ENCODE measurements at regions not wholly inside any gene's neighbourhood (a gene's known extent, or its start where the extent isn't known, plus 50 kb on each side); places are given as distances from the start of the nearest gene placed in this dataset.

- TF ChIP-seq EZH2phosphoT487 (IDR thresholded peaks at IDR 0.05; ENCODE audit: low read depth) (no peak), CTCF (IDR thresholded peaks at IDR 0.05; ENCODE audit: low read depth, low read length) (no peak)
- H4K20me1 ChIP-seq (ENCODE audit: insufficient read depth, low read length), result no peaks in the 10 kb centered on the region
- H2AFZ ChIP-seq (ENCODE audit: low read depth, low read length), result no peak overlapping the region
- no peak overlapping the region for H3K9ac ChIP-seq (ENCODE audit: low read length)
- H3K4me2 ChIP-seq (ENCODE audit: low read length), result no peak overlapping the region
- H3K9me3 ChIP-seq (ENCODE audit: insufficient read depth, low read length), result no peaks in the 10 kb centered on the region
- H3K27ac ChIP-seq (ENCODE audit: low read length), result no peak overlapping the region
- no peaks in the 10 kb centered on the region for H3K4me1 ChIP-seq (ENCODE audit: low read length)
- H3K27me3 ChIP-seq (ENCODE audit: low read depth, low read length), result no peaks in the 10 kb centered on the region
- H3K79me2 ChIP-seq (ENCODE audit: low read length), result no peaks in the 10 kb centered on the region
- no peaks in the 10 kb centered on the region for H3K36me3 ChIP-seq (replicated peaks; ENCODE audit: low read depth, low read length)
- H3K4me3 ChIP-seq (ENCODE audit: low read length), result no peak overlapping the region
Observed at GRCh38 chr9:108069991-108070390, 580.4 kb upstream of the KLF4 start.

- Histone ChIP-seq H3K4me2 (ENCODE audit: low read length) (no peak overlapping the region), H3K79me2 (ENCODE audit: low read length) (no peaks in the 10 kb centered on the region), H3K4me3 (ENCODE audit: low read length) (no peak overlapping the region)
Observed at GRCh38 chr9:108062680-108063079, 573.1 kb upstream of the KLF4 start.

GRCh38 chr9:108060175-108060574 is 570.6 kb upstream of the KLF4 start:
- Histone ChIP-seq H3K36me3 (replicated peaks; ENCODE audit: low read depth, low read length) (no peaks in the 10 kb centered on the region), H3K9ac (ENCODE audit: low read length) (no peak overlapping the region), H3K79me2 (ENCODE audit: low read length) (no peaks in the 10 kb centered on the region), H3K27me3 (ENCODE audit: low read depth, low read length) (no peaks in the 10 kb centered on the region), H2AFZ (ENCODE audit: low read depth, low read length) (no peak overlapping the region), H3K4me3 (ENCODE audit: low read length) (no peak overlapping the region), H3K4me2 (ENCODE audit: low read length) (no peak overlapping the region), H4K20me1 (ENCODE audit: insufficient read depth, low read length) (no peaks in the 10 kb centered on the region), H3K9me3 (ENCODE audit: insufficient read depth, low read length) (no peaks in the 10 kb centered on the region), H3K4me1 (ENCODE audit: low read length) (no peaks in the 10 kb centered on the region), H3K27ac (ENCODE audit: low read length) (no peak overlapping the region)
- TF ChIP-seq EZH2phosphoT487 (IDR thresholded peaks at IDR 0.05; ENCODE audit: low read depth) (no peak), CTCF (IDR thresholded peaks at IDR 0.05; ENCODE audit: low read depth, low read length) (no peak)

More at GRCh38 chr9:108062680-108063079, 573.1 kb upstream of the KLF4 start:
- TF ChIP-seq CTCF (IDR thresholded peaks at IDR 0.05; ENCODE audit: low read depth, low read length), result no peak
- H3K36me3 ChIP-seq (replicated peaks; ENCODE audit: low read depth, low read length), result no peaks in the 10 kb centered on the region
- H4K20me1 ChIP-seq (ENCODE audit: insufficient read depth, low read length), result no peaks in the 10 kb centered on the region
- no peaks in the 10 kb centered on the region for H3K9me3 ChIP-seq (ENCODE audit: insufficient read depth, low read length)
- H3K27ac ChIP-seq (ENCODE audit: low read length), result no peak overlapping the region
- H3K9ac ChIP-seq (ENCODE audit: low read length), result no peak overlapping the region
- no peaks in the 10 kb centered on the region for H3K4me1 ChIP-seq (ENCODE audit: low read length)
- H3K27me3 ChIP-seq (ENCODE audit: low read depth, low read length), result no peaks in the 10 kb centered on the region
- no peak overlapping the region for H2AFZ ChIP-seq (ENCODE audit: low read depth, low read length)

GRCh38 chr9:108058135-108058814 is 568.7 kb upstream of the KLF4 start:
- Histone ChIP-seq H3K36me3 (replicated peaks; ENCODE audit: low read depth, low read length) (no peaks in the 10 kb centered on the region), H3K27ac (ENCODE audit: low read length) (no peak overlapping the region), H3K9ac (ENCODE audit: low read length) (no peak overlapping the region), H2AFZ (ENCODE audit: low read depth, low read length) (no peak overlapping the region), H3K4me1 (ENCODE audit: low read length) (no peaks in the 10 kb centered on the region), H3K4me2 (ENCODE audit: low read length) (no peak overlapping the region), H4K20me1 (ENCODE audit: insufficient read depth, low read length) (no peaks in the 10 kb centered on the region), H3K27me3 (ENCODE audit: low read depth, low read length) (no peaks in the 10 kb centered on the region), H3K9me3 (ENCODE audit: insufficient read depth, low read length) (no peaks in the 10 kb centered on the region), H3K4me3 (ENCODE audit: low read length) (no peak overlapping the region), H3K79me2 (ENCODE audit: low read length) (no peaks in the 10 kb centered on the region)
- TF ChIP-seq EZH2phosphoT487 (IDR thresholded peaks at IDR 0.05; ENCODE audit: low read depth) (no peak), CTCF (IDR thresholded peaks at IDR 0.05; ENCODE audit: low read depth, low read length) (no peak)
